ENCODE measurements at regions not wholly inside any gene's neighbourhood (a gene's known extent, or its start where the extent isn't known, plus 50 kb on each side); places are given as distances from the start of the nearest gene placed in this dataset.
A peak's percentile ranks its signal among the peaks of the same experiment; 100 is the strongest.

DNA sequence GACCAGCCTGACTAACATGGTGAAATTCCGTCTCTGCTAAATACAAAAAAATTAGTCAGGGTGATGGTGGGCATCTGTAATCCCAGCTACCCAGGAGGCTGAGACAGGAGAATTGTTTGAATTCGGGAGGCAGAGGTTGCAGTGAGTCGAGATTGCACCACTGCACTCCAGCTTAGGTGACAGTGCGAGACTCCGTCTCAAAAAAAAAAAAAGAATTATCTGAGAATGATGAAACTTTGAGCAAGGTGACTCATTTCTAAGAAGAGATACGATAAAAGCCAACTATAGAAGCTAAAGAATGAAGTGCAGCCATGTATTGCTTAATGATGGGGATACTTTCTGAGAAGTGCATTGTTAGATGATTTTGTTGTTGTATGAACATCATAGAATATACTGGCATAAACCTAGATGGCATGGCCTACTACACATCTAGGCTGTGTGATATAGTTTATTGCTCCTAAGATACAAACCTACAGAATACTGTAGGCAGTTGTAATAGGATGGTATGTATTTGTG is 64.7 kb downstream of the SNRPE start:
- DNase-seq (ENCODE audit: low read depth), result peak; percentile 30

DNA sequence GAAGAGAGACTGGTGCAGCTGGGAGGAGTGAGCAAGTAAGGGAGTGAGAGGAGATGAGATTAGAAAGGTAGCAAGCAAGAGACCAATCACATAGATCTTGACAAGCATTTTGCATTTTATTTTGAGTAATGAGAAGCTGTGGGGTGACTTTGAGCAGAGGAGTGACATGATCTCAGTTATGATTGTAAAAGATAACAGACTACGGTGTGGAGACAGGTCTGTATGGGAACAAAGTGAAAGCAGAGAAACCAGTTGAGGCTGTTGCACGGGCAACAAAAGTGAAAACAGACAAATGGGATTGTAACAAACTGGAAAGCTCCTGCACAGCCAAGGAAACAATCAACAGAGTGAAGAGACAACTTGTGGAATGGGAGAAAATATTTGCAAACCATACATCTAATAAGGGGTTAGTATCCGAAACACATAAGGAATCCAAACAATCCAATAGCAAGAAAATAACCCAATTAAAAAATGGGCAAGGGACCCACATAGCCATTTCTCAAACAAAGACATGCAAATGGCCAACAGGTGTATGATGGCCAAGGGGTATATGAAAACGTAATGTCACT is 68.4 kb downstream of the SNRPE start:
- DNase-seq (ENCODE audit: low read depth), result no peak

DNA sequence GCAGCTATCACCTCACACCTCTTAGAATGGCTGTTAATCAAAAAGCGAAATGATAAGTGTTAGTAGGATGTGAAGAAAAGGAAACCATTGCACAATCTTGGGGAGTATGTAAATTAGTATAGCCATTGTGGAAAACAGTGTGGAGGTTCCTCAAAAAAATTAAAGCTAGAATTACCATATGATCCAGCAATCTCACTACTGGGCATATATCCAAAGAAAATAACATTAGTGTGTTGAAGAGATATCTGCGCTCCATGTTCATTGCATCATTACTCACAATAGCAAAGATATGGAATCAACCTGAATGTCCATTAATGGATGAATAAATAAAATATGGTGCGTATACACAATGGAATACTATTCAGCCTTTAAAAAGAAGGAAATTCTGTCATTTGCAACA is 68.9 kb downstream of the SNRPE start:
- no peak for DNase-seq (ENCODE audit: low read depth)

DNA sequence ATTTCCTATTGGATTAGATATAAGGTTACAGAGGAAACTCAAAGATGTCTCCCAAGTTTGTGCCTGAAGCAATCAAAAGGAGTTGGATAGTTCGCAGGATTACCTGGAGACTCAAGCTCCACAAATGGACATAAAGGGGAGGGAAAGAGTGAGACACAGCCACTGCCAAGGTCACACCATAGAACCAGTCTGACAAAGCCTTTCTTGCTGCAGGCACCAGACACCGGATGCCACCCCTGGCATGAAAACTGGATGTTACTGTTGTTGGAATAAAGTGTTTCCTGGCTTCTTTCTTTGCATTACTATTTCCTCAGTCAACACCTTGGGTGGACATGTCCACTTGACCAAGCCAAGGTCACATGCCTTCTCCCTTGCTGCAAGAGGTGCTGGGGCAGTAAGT is 70.6 kb downstream of the SNRPE start:
- DNase-seq (ENCODE audit: low read depth), result no peak

DNA sequence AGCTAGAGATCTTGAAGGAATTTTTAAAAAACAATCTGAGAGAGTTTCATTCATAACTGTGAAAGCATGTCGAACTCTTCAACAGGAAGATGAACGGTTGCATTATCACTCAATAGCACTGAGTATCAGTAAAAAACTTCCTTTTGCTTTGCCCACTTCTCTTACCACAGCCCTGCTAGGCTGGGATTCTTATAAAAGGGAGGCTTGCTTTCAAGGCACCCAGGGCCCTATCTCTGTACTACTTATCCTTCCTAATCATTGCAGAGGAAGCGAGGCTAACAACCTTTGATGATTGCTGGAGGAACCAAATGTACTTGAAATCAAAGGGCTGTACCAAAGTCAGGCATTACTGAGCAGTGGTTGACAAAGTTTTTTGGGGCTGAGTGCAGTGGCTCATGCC is 71.2 kb downstream of the SNRPE start:
- no peak for DNase-seq (ENCODE audit: low read depth)

DNA sequence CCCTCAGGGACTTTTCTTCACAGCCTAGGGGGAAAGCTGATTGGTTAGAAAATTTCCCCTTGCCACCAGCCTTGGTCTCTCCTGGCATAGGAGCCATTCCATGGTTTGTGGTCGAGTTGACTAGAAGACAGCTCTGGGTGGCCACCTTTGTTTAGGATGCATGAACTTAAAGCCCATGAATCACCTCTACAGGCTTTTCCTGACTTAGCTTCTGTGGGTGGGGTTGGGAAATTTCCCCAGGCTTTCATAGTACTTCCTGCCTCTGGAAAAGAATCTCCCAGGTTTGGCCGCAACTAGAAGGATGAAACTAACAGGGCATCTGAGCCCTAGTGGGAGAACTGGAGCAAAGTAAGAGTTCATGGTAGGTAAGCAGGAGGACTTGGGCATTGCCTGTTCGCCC is 72.6 kb downstream of the SNRPE start:
- DNase-seq (ENCODE audit: low read depth), result peak; percentile 33

DNA sequence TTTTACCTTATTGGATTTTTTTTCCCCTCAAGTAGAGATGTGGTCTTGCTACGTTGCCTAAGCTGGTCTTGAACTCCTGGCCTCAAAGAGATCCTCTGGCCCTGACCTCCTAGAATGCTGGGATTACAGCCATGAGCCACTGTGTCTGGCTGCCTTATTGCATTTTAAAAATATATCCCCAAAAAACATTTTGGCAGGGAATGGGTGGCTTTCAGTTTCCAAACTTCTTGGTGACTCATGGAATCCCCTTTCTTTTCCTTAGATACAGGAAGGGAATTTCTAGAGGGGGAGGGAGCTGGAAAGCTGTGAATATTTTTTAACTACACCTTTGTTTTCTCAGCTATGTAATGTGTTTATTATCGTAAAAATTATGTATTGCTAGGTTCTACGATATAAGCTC is 73.3 kb downstream of the SNRPE start:
- DNase-seq (ENCODE audit: low read depth), result no peak

DNA sequence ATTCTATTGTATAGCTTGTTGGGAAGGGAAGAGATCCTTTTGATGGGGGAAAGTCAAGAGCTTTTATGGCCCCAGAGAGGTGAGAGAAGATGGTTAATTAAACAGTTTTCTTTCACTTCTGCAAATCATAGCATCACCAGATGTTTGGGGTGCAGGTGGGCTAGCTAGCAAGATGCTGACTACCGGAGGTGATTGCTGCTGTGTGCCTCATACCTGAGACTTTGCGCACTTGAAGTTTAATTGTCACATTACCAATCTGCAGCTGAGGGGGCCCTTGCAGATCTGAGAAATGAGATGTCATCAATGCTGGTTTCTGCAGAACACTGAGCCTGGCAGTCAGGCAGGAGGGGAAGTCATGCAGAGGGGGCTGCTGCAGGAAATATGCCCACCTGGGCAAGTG is 73.9 kb downstream of the SNRPE start:
- DNase-seq (ENCODE audit: low read depth), result no peak

DNA sequence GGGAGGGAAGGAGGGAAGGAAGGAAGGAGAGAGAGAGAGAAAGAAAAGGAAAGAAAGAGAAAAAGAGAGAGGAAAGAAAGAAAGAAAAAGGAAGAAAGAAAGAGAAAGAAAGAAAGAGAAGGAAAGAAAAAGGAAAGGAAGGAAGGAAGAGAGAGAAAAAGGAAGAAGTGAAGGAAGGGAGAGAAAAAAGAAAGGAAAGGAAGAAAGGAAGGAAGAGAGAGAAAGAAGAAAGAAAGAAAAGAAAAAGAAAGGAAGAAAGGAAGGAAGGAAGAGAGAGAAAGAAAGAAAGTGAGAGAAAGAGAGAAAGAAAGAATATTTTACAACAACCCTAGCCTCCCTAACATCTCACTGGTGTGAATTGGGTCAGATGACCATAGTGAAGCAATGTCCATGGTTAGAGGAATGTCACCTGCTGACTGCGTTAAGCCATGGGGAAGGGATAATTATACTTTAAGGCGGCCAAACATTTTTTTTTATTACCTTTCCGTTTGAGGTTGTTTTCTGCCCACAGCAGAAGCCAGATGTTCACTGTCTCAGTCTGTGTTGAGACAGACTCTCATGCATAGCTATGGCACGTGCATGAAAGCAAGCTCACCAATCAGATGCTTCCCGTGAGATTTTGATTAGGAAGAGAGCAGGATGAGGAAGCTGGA is 76.4 kb downstream of the SNRPE start:
- no peak for DNase-seq (ENCODE audit: low read depth)

DNA sequence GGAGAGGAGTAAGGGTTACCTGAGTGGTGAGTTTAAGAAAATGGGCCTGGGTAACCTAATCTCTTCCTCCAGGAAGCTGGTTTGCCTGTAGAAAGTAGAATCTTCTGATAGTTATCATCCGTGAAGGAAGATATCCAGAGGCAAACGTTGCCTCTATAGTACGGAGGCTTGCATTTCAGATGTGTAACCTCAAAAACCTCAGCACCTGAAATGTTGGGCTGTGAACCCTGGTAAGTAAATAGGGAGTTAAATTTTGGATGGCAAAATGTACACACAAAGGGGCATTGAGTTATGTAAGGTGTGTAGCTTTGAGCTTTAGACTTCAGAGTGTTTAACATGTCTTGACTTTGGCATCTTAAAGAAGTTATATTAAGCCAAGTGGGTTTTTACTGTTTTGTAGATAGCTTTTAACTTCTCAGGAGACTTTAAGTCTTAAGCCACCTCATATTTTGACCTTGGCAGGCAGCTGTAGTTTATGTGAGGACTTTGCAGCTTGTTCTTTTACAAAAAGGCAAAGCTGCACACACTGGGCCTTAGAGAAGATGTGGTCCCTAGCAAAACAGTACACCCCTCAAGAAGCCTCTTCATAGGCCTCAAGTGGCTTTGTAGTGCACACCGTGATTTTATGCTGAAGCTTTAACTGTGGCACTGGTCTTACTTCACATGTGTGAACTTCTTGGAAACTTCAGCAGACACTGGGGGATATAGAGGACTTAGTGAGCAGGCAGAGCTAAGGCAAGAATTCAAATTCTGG is 83.4 kb downstream of the SNRPE start:
- DNase-seq (ENCODE audit: low read depth), result no peak

DNA sequence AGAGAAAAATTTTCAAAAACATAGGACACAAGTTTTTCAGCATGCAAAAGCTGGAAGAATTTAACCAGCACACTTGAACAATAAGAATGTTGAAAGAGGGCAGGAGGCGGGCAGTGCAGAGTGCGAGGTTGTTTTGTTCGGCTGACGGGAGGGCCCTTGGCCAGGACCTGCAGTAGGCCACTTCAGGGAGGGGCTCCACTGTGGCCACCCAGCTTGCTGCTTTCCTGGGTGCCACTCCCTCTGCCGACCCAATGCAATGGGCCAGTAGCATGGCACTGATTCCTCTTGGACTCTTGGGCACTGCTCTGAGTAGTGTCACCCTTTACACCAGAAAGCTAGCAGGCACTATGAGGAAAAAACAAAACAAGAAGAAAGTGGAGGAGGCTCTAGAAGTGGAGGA is 92.9 kb downstream of the SNRPE start:
- no peak for DNase-seq (ENCODE audit: low read depth)

DNA sequence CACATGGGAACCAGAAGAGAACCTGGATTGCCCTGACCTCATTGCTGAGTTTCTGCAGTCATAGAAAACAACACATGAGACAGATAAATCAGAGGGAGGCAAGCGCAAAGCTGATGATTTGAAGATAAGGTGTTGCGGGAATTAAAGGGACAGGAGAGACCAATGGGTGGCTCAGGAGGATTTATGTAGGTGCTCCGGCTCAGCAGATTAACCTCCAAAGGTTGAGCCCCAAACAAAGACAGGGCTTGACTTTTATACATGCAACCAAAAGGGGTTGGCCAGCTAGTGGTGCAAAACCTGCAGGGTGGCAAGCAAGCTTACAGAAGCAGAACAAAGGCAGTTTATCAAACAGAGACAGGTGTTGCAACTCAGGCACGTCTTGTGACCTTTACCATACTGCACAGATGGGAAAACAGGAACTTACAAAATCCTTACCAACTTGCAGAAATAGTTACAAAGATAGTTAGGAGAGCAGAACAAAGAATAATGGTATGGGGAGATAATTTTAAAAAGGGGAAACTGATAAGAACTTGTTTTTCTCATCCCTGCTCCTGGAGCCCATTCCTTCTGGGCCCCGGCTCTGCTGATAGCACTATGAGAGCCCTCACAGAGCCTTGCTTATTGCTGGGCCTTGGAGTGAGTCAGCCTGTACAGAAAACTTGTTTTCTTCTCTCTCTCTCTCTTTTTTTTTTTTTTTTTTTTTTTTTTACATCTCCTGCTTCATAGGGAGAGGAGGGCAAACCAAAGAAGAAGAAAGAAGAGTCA is 93.6 kb downstream of the SNRPE start:
- DNase-seq (ENCODE audit: low read depth), result no peak

DNA sequence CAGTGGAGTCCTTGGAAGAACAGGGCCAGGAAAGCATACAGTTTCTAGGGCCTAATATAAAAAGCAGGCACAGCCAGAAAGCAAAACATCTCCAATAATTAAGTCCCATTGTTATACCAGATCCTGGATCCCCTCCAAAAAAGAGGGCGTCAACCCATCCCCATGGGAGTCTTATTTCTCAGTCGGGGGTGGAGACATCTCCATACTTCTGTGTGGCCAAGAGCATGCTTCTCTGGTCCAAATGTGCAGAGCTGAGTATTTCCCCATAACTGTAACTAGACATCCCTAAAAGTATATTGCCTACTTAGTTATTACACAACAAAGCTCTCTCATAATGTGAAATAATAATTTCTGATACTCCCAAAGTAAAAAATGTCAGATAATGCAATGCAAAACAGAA is 104.2 kb upstream of the SOX13 start:
- DNase-seq (ENCODE audit: low read depth), result no peak

DNA sequence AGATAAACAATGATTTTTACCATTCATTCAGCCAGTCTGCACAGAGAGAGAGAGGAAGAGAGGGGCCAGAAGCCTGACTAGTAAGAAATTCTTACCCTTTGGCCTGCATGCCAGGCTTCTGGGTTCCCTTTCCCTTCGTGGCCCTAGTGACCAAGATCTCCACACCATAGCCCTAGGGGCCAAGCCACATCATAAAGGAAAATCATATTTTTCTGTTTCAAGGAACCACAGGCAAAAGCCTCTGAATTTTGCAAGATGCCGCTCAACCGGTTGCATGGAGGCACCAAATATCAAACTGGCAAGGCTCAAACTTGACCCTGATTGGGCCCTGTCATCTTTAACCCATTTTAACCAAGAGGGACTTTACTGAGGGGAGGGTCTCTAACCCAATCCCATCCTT is 103.1 kb upstream of the SOX13 start:
- no peak for DNase-seq (ENCODE audit: low read depth)

DNA sequence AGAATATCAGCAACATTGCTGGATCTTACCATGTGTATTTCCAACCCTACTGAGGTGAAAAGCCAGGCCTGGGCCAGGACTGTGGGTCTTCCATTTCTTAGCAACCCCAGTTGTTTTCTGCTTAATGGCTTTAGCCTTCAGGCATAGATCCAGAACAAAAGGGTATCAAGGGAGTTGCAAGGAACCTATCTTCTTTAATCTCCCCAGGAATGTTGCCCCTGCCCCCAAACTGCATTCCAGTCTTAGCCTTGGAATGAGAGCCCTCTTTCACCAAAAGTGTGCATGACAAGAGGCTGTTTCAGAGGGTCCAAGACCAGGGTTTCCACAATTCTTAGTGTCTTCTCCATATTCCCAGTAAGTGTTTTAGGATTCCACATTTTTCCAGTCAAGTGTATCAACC is 87.9 kb upstream of the SOX13 start:
- peak; percentile 58 for DNase-seq (ENCODE audit: low read depth)

DNA sequence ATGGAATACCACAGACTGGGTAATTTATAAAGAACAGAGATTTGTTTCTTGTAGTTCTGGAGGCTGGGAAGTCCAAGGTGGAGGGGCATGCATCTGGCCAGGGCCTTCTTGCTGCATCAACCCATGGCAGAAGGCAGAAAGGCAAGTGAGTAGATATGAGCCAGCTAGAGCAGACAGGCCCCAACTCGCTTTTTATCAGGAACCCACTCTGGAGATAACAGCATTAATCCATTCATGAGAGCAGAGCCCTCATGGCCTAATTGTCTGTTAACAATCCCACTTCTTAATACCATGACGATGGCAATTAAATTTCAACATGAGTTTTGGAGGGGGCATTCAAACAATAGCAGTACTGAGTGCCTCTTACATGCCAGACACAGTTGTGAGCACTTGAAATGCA is 87.2 kb upstream of the SOX13 start:
- DNase-seq (ENCODE audit: low read depth), result no peak

DNA sequence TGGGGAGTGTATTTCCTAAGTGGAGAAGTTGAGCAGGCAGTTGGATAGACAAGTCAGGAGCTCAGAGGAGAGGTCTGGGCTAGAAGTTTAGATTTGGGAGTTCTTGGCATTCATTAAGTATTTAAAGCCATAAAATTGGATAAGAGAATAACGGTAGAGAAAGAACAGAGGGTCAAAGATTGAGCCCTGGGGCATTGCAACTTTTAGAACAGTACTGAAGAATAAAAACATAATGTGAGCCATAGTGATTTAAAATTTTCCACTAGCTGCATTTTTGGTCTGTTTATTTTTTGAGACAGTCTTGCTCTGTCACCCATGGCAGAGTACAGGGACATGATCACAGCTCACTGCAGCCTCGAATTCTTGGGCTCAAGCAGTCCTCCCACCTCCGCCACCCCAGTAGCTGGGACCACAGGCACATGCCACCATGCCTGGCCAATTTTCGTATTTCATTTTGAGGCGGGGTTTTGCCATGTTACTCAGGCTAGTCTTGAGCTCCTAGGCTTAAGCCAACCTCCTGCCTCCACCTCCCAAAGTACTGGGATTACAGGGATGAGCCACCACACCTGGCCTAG is 85.9 kb upstream of the SOX13 start:
- DNase-seq (ENCODE audit: low read depth), result no peak

DNA sequence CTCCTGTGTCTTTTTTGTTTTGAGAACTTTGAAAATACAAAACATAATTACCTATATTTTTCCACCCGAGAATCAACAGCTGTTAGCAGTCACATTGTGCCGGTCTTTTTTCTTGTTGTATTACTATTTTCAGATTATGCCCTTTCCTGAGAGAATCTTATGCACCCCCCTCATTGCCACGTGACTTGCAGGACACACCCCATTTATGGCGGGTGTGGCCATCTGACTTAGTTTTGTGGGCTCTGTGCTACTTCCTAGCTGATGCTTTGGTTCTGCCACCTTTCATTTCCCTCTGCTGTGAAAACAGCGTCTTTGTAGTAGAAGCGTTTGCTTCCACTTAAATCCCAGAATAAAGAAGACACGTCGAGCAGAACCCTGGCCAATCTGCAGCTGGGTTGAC is 82.8 kb upstream of the SOX13 start:
- DNase-seq (ENCODE audit: low read depth), result no peak

DNA sequence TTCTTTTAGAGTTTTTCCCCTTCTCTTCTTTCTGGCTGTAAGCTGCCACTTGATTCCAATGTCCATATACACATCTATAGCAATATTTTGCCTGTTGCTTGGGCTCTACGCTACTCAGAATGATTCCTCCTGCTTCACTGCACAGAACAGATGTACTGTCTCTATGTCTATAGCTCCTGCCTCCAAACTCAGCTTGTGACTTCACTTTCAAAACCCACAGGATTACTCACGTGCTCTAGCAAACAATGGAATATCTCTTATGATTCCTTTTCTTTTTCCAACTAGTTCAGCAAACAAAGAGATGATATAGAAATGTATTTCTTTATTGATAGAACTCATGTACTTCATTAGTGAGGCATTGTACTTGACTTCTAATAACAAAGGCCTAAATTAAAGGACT is 80.5 kb upstream of the SOX13 start:
- peak; percentile 38 for DNase-seq (ENCODE audit: low read depth)

DNA sequence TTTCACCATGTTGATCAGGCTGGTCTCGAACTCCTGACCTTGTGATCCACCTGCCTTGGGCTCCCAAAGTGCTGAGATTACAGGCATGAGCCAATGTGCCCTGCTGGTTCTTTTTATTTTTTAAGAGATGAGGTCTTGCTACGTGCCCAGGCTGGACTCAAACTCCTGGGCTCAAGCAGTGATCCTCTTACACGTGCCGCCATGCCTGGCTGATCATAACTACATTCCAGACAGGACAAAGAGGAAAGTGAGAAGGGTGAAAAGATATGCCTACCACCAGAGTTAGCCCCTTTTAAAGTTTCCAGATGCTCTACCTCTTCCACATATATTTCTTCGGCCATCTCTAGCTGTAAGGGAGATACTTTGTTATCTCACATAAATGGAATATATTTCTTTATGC is 79.7 kb upstream of the SOX13 start:
- DNase-seq (ENCODE audit: low read depth), result no peak

DNA sequence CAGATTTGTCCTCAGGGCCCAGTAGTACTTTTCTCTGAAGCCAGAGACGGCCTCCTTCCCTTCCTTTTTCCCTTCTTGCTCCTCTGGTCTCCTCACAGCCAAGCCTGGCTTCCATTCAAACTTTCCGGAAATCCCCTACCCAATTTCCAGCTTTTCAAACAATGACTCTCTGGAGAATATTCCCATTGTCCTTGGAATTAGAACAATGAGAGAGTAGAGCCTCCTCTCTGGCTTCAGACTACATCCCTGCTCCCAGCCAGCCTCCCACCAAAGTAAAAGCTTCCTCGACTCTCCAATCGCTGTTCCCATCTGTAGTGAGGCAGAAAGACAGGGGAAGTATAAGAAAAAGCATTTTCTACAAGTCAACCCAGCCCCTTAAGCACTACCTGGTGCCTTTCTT is 77.7 kb upstream of the SOX13 start:
- no peak for DNase-seq (ENCODE audit: low read depth)

DNA sequence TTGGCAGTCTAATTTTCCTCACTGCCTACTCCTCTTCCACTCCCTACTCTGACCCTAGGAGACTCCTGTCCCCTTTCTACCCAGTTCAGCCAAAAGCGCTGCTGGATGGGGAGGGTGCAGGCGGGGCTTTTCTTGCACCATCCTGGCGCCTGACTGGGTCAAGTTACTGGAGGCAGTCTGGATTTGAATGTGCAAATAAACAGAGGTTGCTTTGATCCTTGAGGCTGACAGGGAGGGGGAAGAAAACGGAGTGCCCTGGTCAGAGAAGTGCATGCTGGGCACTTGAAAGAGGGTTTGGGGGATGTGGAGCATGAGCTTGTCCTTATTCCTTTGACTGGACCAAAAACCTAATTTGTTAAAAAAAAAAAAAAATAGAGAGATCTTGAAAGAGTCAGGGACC is 76.8 kb upstream of the SOX13 start:
- DNase-seq (ENCODE audit: low read depth), result peak; percentile 48

All from M059J (cell line).